Natural killer cell (primary cell): ENCODE measurements at regions not wholly inside any gene's neighbourhood (a gene's known extent, or its start where the extent isn't known, plus 50 kb on each side); places are given as distances from the start of the nearest gene placed in this dataset.
"Not testable (repeated sequence)": the region's sequence is repeated elsewhere in the genome, so short reads cannot be mapped to it uniquely, and the experiment has no call there.

Experiments used
- ATAC-seq, 3 donors: fragments of 150-1000 bp in 2 of 3; fragments of 200-7000 bp in 1 of 3; cut with Tn5 transposase; 1 replicate in 1 of 3; 2 replicates in 2 of 3; pipeline ENCODE4 v1.10.0; 2021; ENCODE audit warnings: mild to moderate bottlenecking in 2 of 3, moderate library complexity in 2 of 3
- DNase-seq, 2 donors: peaks; one replicate each; pipeline versions ENCODE4 v3.0.0 to v3.0.0-alpha.2; 2013 to 2021; ENCODE audit warnings: mixed read lengths in 1 of 2
- H3K27ac ChIP-seq: one replicate; pipeline ENCODE4 v1.5.1; 2013; ENCODE audit warnings: mild to moderate bottlenecking, low read length
- H3K27me3 ChIP-seq: one replicate; pipeline ENCODE4 v1.6.1; 2013; ENCODE audit warnings: low read length; ENCODE audit not compliant: control insufficient read depth, insufficient read depth
- H3K36me3 ChIP-seq: one replicate; pipeline ENCODE4 v1.6.1; 2013; ENCODE audit warnings: low read length; ENCODE audit not compliant: control insufficient read depth, insufficient read depth
- H3K4me1 ChIP-seq: one replicate; pipeline ENCODE4 v1.6.1; 2013; ENCODE audit warnings: low read length; ENCODE audit not compliant: control insufficient read depth, insufficient read depth
- H3K4me3 ChIP-seq: one replicate; pipeline ENCODE4 v1.5.1; 2013; ENCODE audit warnings: low read length
- H3K9me3 ChIP-seq: one replicate; pipeline ENCODE4 v1.6.1; 2013; ENCODE audit warnings: low read length; ENCODE audit not compliant: control insufficient read depth, insufficient read depth
- H3K27ac Mint-ChIP-seq, 2 donors: one replicate each; pipeline ENCODE4 v1.8.0; 2022; ENCODE audit warnings: mild to moderate bottlenecking in 2 of 2, mixed read lengths in 2 of 2, moderate library complexity in 1 of 2
- H3K27me3 Mint-ChIP-seq, 2 donors: one replicate each; pipeline ENCODE4 v1.8.0; 2022; ENCODE audit warnings: low read depth in 2 of 2, mixed read lengths in 2 of 2
- H3K36me3 Mint-ChIP-seq: one replicate; pipeline ENCODE4 v1.8.0; 2022; ENCODE audit warnings: mixed read lengths
- H3K4me1 Mint-ChIP-seq, 2 donors: one replicate each; pipeline ENCODE4 v1.8.0; 2022; ENCODE audit warnings: mixed read lengths in 2 of 2
- H3K4me3 Mint-ChIP-seq: one replicate; pipeline ENCODE4 v1.8.0; 2022; ENCODE audit warnings: mild to moderate bottlenecking, moderate library complexity, mixed read lengths
- H3K9me3 Mint-ChIP-seq, 2 donors: one replicate each; pipeline ENCODE4 v1.8.0; 2022; ENCODE audit warnings: mixed read lengths in 2 of 2
- WGBS: methylation state at CpG from one replicate; pipeline ENCODE4 v1.1.7; 2013; ENCODE audit warnings: missing lambda C conversion rate; ENCODE audit not compliant: insufficient coverage; 5-methylcytosine and 5-hydroxymethylcytosine counted together
- intact Hi-C: fragments of 100-400 bp; cut with micrococcal nuclease; formaldehyde crosslinking; loops from one replicate; pipeline ENCODE4 v1.14.2; 2022
- TF ChIP-seq, protein P1 (sequence below): fragments of 200-600 bp; IDR thresholded peaks from one replicate; pipeline ENCODE4 v1.8.0; 2022; ENCODE audit warnings: antibody characterized with exemption

DNA sequence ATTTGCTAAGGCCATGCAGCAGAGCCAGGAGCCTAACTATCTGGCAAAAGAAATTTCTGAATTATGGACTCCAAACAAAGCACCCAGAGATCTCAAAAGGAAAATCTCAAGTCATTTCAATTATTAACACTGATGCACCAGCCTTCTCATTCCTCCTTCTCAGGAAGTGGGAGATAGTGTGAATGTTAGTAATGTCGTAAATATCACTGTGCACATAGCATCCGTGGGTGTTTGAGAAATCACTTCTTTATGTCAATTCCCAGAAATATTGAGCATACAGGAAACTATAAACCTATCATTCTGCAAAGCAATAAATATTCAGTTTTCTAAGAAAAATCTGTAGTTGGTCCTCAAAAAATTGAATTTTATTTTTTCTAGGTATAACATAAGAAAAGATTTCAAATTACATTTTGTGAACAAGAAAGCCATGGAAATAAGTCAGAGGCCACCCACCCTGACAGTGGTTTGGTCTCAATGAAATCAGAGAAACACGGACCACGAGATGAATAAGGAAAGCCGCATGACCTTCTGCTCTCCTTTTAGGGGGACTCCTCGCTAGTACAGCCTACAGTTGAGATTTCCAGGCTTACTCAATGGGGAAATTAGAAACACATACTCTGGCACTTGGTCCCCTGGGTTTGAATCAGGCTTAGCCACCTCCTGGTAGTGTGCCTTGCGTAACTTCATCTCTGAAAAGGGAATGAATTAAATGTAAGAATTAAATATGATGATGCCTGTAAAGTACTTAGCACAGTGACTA lies 120.6 kb downstream of the DIRAS2 start:
- no peaks in the 10 kb centered on the region for H3K4me1 Mint-ChIP-seq
- H3K36me3 Mint-ChIP-seq: no peaks in the 10 kb centered on the region

DNA sequence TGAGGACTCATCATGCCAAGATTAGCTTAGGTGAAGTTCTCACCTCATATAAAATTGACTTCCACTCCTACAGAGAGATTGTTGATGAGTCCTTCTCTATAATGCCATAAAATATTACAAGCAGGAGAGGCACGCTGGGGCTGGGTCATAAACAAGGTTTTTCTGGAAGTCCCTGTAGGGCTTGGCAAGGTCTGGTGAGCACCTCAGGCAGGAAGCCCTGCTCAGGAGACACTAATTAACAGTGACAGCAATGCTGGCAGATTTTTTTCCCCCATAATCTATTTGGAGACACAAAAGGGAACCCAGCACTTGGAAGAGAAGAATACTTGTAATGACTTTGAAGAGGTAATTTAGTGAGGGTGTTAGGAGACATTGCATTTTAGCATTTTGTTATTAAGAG lies 118.7 kb downstream of the DIRAS2 start:
- TF ChIP-seq, protein P1, sequence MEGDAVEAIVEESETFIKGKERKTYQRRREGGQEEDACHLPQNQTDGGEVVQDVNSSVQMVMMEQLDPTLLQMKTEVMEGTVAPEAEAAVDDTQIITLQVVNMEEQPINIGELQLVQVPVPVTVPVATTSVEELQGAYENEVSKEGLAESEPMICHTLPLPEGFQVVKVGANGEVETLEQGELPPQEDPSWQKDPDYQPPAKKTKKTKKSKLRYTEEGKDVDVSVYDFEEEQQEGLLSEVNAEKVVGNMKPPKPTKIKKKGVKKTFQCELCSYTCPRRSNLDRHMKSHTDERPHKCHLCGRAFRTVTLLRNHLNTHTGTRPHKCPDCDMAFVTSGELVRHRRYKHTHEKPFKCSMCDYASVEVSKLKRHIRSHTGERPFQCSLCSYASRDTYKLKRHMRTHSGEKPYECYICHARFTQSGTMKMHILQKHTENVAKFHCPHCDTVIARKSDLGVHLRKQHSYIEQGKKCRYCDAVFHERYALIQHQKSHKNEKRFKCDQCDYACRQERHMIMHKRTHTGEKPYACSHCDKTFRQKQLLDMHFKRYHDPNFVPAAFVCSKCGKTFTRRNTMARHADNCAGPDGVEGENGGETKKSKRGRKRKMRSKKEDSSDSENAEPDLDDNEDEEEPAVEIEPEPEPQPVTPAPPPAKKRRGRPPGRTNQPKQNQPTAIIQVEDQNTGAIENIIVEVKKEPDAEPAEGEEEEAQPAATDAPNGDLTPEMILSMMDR: no peak
- H3K4me1 Mint-ChIP-seq: no peaks in the 10 kb centered on the region
- ATAC-seq: no peak
- no peaks in the 10 kb centered on the region for H3K36me3 ChIP-seq
- H3K4me1 ChIP-seq: no peaks in the 10 kb centered on the region
- intact Hi-C loops: no loop called here
- no peak for DNase-seq
- no peak overlapping the region for H3K4me3 Mint-ChIP-seq
- no peak overlapping the region for H3K4me3 ChIP-seq
- H3K27me3 Mint-ChIP-seq: peaks cover 15 to 55% of the 10 kb centered on the region in 2 donors
- H3K9me3 Mint-ChIP-seq: no peaks in the 10 kb centered on the region
- 31% methylated on average over 1 of the region's 1 CpG for WGBS
- H3K9me3 ChIP-seq: no peaks in the 10 kb centered on the region
- no peak overlapping the region for H3K27ac ChIP-seq
- peaks cover 2% of the 10 kb centered on the region for H3K27me3 ChIP-seq
- H3K36me3 Mint-ChIP-seq: no peaks in the 10 kb centered on the region
- H3K27ac Mint-ChIP-seq: no peak overlapping the region

More for the DNA sequence above, 120.6 kb downstream of the DIRAS2 start:
- intact Hi-C loops: no loop called here
- TF ChIP-seq, protein P1: no peak
- Mint-ChIP-seq H3K27ac (no peak overlapping the region), H3K27me3 (peaks cover 11 to 37% of the 10 kb centered on the region in 2 donors), H3K9me3 (no peaks in the 10 kb centered on the region), H3K4me3 (no peak overlapping the region)
- H3K4me1 ChIP-seq: no peaks in the 10 kb centered on the region
- WGBS: 88% methylated on average over 5 of the region's 7 CpGs
- no peak overlapping the region for H3K4me3 ChIP-seq
- ATAC-seq (no peak), DNase-seq (no peak)
- peaks cover 2% of the 10 kb centered on the region for H3K27me3 ChIP-seq
- no peaks in the 10 kb centered on the region for H3K9me3 ChIP-seq
- H3K27ac ChIP-seq: no peak overlapping the region
- H3K36me3 ChIP-seq: no peaks in the 10 kb centered on the region

DNA sequence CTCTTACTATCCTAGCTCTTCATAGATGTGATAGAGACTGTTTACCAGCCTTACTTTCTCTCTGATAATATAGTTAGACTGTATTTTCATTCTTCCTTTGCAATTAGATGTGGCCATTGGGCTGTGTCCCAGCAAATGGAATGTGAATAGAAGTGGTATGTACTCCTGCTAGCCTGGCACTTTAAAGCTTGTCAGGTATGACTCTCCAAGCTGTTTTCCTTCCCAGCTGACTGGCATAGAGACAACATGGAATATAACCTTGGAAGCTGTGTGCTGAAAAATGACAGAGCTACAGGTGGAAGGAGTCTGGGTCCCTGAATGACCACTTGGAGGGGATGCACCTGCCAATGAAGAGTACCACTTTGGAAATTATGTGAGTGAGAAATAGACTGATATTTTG lies 116.2 kb downstream of the DIRAS2 start:
- Histone ChIP-seq H3K4me3 (no peak overlapping the region), H3K27me3 (peaks cover 2% of the 10 kb centered on the region), H3K4me1 (no peaks in the 10 kb centered on the region), H3K36me3 (no peaks in the 10 kb centered on the region), H3K9me3 (no peaks in the 10 kb centered on the region), H3K27ac (no peak overlapping the region)
- peaks cover 19 to 52% of the 10 kb centered on the region in 2 donors for H3K27me3 Mint-ChIP-seq
- intact Hi-C loops: no loop called here
- no peaks in the 10 kb centered on the region for H3K4me1 Mint-ChIP-seq
- H3K27ac Mint-ChIP-seq: no peak overlapping the region
- ATAC-seq (no peak), DNase-seq (no peak)
- H3K4me3 Mint-ChIP-seq: no peak overlapping the region
- TF ChIP-seq, protein P1: no peak
- H3K9me3 Mint-ChIP-seq: no peaks in the 10 kb centered on the region
- no peaks in the 10 kb centered on the region for H3K36me3 Mint-ChIP-seq

DNA sequence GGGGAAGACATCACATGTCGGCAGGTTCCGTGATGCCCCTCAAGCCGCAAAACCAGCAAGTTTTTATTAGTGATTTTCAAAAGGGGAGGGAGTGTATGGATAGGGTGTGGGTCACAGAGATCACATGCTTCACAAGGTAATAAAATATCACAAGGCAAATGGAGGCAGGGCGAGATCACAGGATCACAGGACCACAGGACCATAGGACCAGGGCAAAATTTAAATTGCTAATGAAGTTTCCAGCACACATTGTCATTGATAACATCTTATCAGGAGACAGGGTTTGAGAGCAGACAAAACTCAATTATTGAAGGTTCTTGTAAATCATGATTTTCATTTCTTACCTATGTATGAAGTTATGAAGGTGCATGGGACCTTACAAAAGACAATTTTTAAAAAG lies 106.5 kb downstream of the DIRAS2 start:
- H3K27ac Mint-ChIP-seq, H3K4me1 Mint-ChIP-seq, intact Hi-C loops, H3K36me3 ChIP-seq, H3K4me3 ChIP-seq, H3K36me3 Mint-ChIP-seq, H3K27me3 ChIP-seq, H3K9me3 Mint-ChIP-seq, DNase-seq, H3K27ac ChIP-seq, H3K9me3 ChIP-seq, H3K4me3 Mint-ChIP-seq, H3K4me1 ChIP-seq, ATAC-seq: not testable (repeated sequence)
- H3K27me3 Mint-ChIP-seq: peaks cover 39 to 80% of the 10 kb centered on the region in 2 donors
- WGBS: 88% methylated on average over 4 of the region's 4 CpGs
